ENCODE measurements at regions not wholly inside any gene's neighbourhood (a gene's known extent, or its start where the extent isn't known, plus 50 kb on each side); places are given as distances from the start of the nearest gene placed in this dataset.

- H3K79me2 ChIP-seq (ENCODE audit: insufficient read depth, low read length), result no peaks in the 10 kb centered on the region
- H3K9me2 ChIP-seq (replicated peaks; ENCODE audit: low read depth, low read length), result no peaks in the 10 kb centered on the region
- H3F3A ChIP-seq (ENCODE audit: low read depth), result no peaks in the 10 kb centered on the region
- H4K20me1 ChIP-seq (ENCODE audit: insufficient read depth, low read length, poor library complexity, severe bottlenecking), result no peaks in the 10 kb centered on the region
- H3K27me3 ChIP-seq (ENCODE audit: insufficient read depth, low read length, poor library complexity, severe bottlenecking), result no peaks in the 10 kb centered on the region
- no peaks in the 10 kb centered on the region; the same call in 1 of the 2 replicates for H3K9me3 ChIP-seq (ENCODE audit: insufficient read depth, low read depth, low read length)
- TF ChIP-seq CTCF (conservative IDR thresholded peaks at IDR 0.05; ENCODE audit: low read length) (no peak), EZH2phosphoT487 (IDR thresholded peaks at IDR 0.05; ENCODE audit: borderline replicate concordance) (no peak)
- H3K4me2 ChIP-seq (ENCODE audit: low read depth, low read length, poor library complexity, severe bottlenecking), result no peak overlapping the region
- no peak overlapping the region for H2AFZ ChIP-seq (ENCODE audit: low read length)
- H3K4me1 ChIP-seq (ENCODE audit: insufficient read depth, low read length, poor library complexity, severe bottlenecking), result no peaks in the 10 kb centered on the region
- no peak overlapping the region for H3K9ac ChIP-seq (ENCODE audit: low read depth, low read length, poor library complexity, severe bottlenecking)
- H3K4me3 ChIP-seq (ENCODE audit: low read length, poor library complexity, severe bottlenecking), result no peak overlapping the region
- no peaks in the 10 kb centered on the region for H3K36me3 ChIP-seq (ENCODE audit: insufficient read depth, low read length)
Observed at GRCh38 chr3:67228136-67228535, 230.0 kb downstream of the KBTBD8 start.

- H3K79me2 ChIP-seq (ENCODE audit: insufficient read depth, low read length), result no peaks in the 10 kb centered on the region
- H3K4me1 ChIP-seq (ENCODE audit: insufficient read depth, low read length, poor library complexity, severe bottlenecking), result no peaks in the 10 kb centered on the region
- H4K20me1 ChIP-seq (ENCODE audit: insufficient read depth, low read length, poor library complexity, severe bottlenecking), result no peaks in the 10 kb centered on the region
- H3K4me2 ChIP-seq (ENCODE audit: low read depth, low read length, poor library complexity, severe bottlenecking), result no peak overlapping the region
- no peaks in the 10 kb centered on the region for H3K27me3 ChIP-seq (ENCODE audit: insufficient read depth, low read length, poor library complexity, severe bottlenecking)
- no peak overlapping the region for H3K9ac ChIP-seq (ENCODE audit: low read depth, low read length, poor library complexity, severe bottlenecking)
- H3K9me2 ChIP-seq (replicated peaks; ENCODE audit: low read depth, low read length), result no peaks in the 10 kb centered on the region
- no peak overlapping the region for H3K4me3 ChIP-seq (ENCODE audit: low read length, poor library complexity, severe bottlenecking)
- TF ChIP-seq CTCF (conservative IDR thresholded peaks at IDR 0.05; ENCODE audit: low read length) (no peak), EZH2phosphoT487 (IDR thresholded peaks at IDR 0.05; ENCODE audit: borderline replicate concordance) (no peak)
- no peaks in the 10 kb centered on the region; the same call in 1 of the 2 replicates for H3K9me3 ChIP-seq (ENCODE audit: insufficient read depth, low read depth, low read length)
- no peaks in the 10 kb centered on the region for H3K36me3 ChIP-seq (ENCODE audit: insufficient read depth, low read length)
- no peak overlapping the region for H2AFZ ChIP-seq (ENCODE audit: low read length)
- no peaks in the 10 kb centered on the region for H3F3A ChIP-seq (ENCODE audit: low read depth)
Observed at GRCh38 chr3:67232642-67233041, 234.5 kb downstream of the KBTBD8 start.

GRCh38 chr3:67239353-67239752 lies 241.2 kb downstream of the KBTBD8 start:
- Histone ChIP-seq H3K9ac (ENCODE audit: low read depth, low read length, poor library complexity, severe bottlenecking) (no peak overlapping the region), H3K9me2 (replicated peaks; ENCODE audit: low read depth, low read length) (no peaks in the 10 kb centered on the region), H3K36me3 (ENCODE audit: insufficient read depth, low read length) (no peaks in the 10 kb centered on the region), H3K9me3 (ENCODE audit: insufficient read depth, low read depth, low read length) (no peaks in the 10 kb centered on the region), H4K20me1 (ENCODE audit: insufficient read depth, low read length, poor library complexity, severe bottlenecking) (no peaks in the 10 kb centered on the region), H3K4me2 (ENCODE audit: low read depth, low read length, poor library complexity, severe bottlenecking) (no peak overlapping the region), H3K4me3 (ENCODE audit: low read length, poor library complexity, severe bottlenecking) (no peak overlapping the region), H3F3A (ENCODE audit: low read depth) (no peaks in the 10 kb centered on the region), H3K79me2 (ENCODE audit: insufficient read depth, low read length) (no peaks in the 10 kb centered on the region), H3K4me1 (ENCODE audit: insufficient read depth, low read length, poor library complexity, severe bottlenecking) (no peaks in the 10 kb centered on the region), H3K27me3 (ENCODE audit: insufficient read depth, low read length, poor library complexity, severe bottlenecking) (no peaks in the 10 kb centered on the region), H2AFZ (ENCODE audit: low read length) (no peak overlapping the region)
- no peak for TF ChIP-seq CTCF (conservative IDR thresholded peaks at IDR 0.05; ENCODE audit: low read length)
- TF ChIP-seq EZH2phosphoT487 (IDR thresholded peaks at IDR 0.05; ENCODE audit: borderline replicate concordance), result no peak
